ENCODE measurements at regions not wholly inside any gene's neighbourhood (a gene's known extent, or its start where the extent isn't known, plus 50 kb on each side); places are given as distances from the start of the nearest gene placed in this dataset.

DNA sequence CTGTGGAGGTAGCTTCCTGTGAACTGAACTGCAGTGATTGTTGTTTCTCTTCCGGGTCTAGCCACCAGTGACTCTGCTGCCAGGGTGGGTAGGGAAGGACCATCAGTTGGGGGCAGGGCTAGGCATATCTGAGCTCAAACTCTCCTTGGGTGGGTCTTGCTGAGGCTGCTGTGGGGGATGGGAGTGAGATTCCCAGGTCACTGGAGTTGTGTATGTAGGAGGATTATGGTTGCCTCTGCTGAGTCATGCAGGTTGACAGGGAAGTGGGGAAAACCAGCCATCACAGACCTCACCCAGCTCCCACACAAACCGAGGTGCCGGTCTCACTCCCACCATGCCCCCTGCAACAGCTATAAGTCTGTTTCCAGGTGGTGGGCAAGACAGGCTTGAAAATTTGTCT is 1937.8 kb downstream of the PCDH7 start:
- Histone ChIP-seq H3K36me3 (no peaks in the 10 kb centered on the region), H3K27me3 (no peaks in the 10 kb centered on the region), H3K4me1 (no peaks in the 10 kb centered on the region), H3K27ac (no peak overlapping the region), H3K4me3 (no peak overlapping the region), H3K9me3 (no peaks in the 10 kb centered on the region)
- WGBS, 5 donors = 62 to 88% (median 81%) methylated on average over 3 of the region's 3 CpGs
- TF ChIP-seq EP300 (IDR thresholded peaks at IDR 0.05) (no peak), POLR2A (IDR thresholded peaks at IDR 0.05) (no peak), POLR2AphosphoS5 (IDR thresholded peaks at IDR 0.05) (no peak)
- TF ChIP-seq, protein P1, sequence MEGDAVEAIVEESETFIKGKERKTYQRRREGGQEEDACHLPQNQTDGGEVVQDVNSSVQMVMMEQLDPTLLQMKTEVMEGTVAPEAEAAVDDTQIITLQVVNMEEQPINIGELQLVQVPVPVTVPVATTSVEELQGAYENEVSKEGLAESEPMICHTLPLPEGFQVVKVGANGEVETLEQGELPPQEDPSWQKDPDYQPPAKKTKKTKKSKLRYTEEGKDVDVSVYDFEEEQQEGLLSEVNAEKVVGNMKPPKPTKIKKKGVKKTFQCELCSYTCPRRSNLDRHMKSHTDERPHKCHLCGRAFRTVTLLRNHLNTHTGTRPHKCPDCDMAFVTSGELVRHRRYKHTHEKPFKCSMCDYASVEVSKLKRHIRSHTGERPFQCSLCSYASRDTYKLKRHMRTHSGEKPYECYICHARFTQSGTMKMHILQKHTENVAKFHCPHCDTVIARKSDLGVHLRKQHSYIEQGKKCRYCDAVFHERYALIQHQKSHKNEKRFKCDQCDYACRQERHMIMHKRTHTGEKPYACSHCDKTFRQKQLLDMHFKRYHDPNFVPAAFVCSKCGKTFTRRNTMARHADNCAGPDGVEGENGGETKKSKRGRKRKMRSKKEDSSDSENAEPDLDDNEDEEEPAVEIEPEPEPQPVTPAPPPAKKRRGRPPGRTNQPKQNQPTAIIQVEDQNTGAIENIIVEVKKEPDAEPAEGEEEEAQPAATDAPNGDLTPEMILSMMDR (IDR thresholded peaks at IDR 0.05) = no peak
- no peak for DNase-seq
- intact Hi-C loops (cut with DNase I; ENCODE audit: low total_unique reads) = no loop called here

DNA sequence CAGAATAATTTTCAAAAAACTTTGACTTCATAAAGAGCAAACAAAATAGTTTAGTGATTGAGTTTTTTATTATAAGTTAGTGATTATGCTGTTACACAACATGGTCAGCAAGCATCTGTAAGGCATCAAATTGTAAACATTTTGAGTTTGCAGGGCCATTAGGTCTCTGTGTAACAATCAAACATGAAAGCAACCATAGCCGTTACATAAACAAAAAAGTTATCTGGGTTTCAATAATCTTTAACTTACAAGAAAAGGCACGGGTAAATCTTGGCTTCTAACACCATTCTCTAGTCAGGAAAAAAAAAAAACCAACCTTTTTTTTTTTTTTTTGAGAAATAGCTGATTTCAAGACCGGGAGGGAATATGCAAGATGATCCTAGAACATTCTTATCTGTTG is 1941.1 kb downstream of the PCDH7 start:
- intact Hi-C loops (cut with DNase I; ENCODE audit: low total_unique reads) = no loop called here
- Histone ChIP-seq H3K4me1 (no peaks in the 10 kb centered on the region), H3K4me3 (no peak overlapping the region), H3K27me3 (no peaks in the 10 kb centered on the region), H3K27ac (no peak overlapping the region), H3K9me3 (peaks cover 0 to 14% (median 2%) of the 10 kb centered on the region in 4 donors), H3K36me3 (no peaks in the 10 kb centered on the region)
- WGBS, 5 donors = 8 to 30% (median 17%) methylated on average over 3 of the region's 3 CpGs
- TF ChIP-seq, protein P1 (IDR thresholded peaks at IDR 0.05) = no peak
- no peak for TF ChIP-seq POLR2AphosphoS5 (IDR thresholded peaks at IDR 0.05)
- no peak for TF ChIP-seq EP300 (IDR thresholded peaks at IDR 0.05)
- TF ChIP-seq POLR2A (IDR thresholded peaks at IDR 0.05) = no peak
- DNase-seq = peak in 1 of 2 donors; percentile 4

- 75 to 84% (median 82%) methylated on average over 2 of the region's 2 CpGs for WGBS, 5 donors
Measured at GRCh38 chr4:32662803-32663202, 1942.6 kb downstream of the PCDH7 start.

DNA sequence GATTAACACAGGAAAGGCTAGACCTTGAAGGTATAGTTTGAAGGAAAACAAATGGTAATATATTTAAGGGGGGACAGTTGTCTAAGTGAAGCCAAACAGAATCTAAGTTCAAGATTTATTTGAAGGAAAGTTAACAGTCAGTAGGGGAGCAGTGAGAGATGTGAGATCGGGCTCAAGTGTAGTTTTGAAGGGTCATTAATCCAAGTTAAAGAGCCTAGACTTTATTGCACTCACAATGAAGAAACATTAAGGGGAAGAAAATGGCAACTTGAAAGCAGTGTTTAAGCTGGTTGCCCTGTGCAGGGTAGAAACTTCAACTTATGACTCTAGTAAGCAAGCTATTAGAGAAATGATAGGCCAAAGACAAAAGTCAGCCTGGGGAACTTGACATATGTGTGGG is 1952.2 kb downstream of the PCDH7 start:
- 37 to 73% (median 56%) methylated on average over 1 of the region's 1 CpG for WGBS, 5 donors
- no peaks in the 10 kb centered on the region for H3K4me1 ChIP-seq

More at GRCh38 chr4:32662803-32663202, 1942.6 kb downstream of the PCDH7 start:
- Histone ChIP-seq H3K4me1 (no peaks in the 10 kb centered on the region), H3K27ac (no peak overlapping the region), H3K27me3 (no peaks in the 10 kb centered on the region), H3K36me3 (no peaks in the 10 kb centered on the region), H3K9me3 (peaks cover 0 to 14% (median 2%) of the 10 kb centered on the region in 4 donors), H3K4me3 (no peak overlapping the region)
- TF ChIP-seq, protein P1 (IDR thresholded peaks at IDR 0.05) = no peak
- no peak for TF ChIP-seq POLR2AphosphoS5 (IDR thresholded peaks at IDR 0.05)
- TF ChIP-seq POLR2A (IDR thresholded peaks at IDR 0.05) = no peak
- no peak for TF ChIP-seq EP300 (IDR thresholded peaks at IDR 0.05)
- no peak for DNase-seq
- intact Hi-C loops (cut with DNase I; ENCODE audit: low total_unique reads) = no loop called here

More for the DNA sequence above, 1952.2 kb downstream of the PCDH7 start:
- peaks cover 0 to 7% (median 0%) of the 10 kb centered on the region in 4 donors for H3K9me3 ChIP-seq
- intact Hi-C loops (cut with DNase I; ENCODE audit: low total_unique reads) = no loop called here
- H3K36me3 ChIP-seq = no peaks in the 10 kb centered on the region
- DNase-seq = no peak
- TF ChIP-seq, protein P1 (IDR thresholded peaks at IDR 0.05) = no peak
- TF ChIP-seq EP300 (IDR thresholded peaks at IDR 0.05) (no peak), POLR2AphosphoS5 (IDR thresholded peaks at IDR 0.05) (no peak), POLR2A (IDR thresholded peaks at IDR 0.05) (no peak)
- no peak overlapping the region for H3K27ac ChIP-seq
- H3K27me3 ChIP-seq = no peaks in the 10 kb centered on the region
- H3K4me3 ChIP-seq = no peak overlapping the region

All from stomach (tissue), 8 donors.